Lower leg skin (tissue), 3 donors: ENCODE measurements at regions not wholly inside any gene's neighbourhood (a gene's known extent, or its start where the extent isn't known, plus 50 kb on each side); places are given as distances from the start of the nearest gene placed in this dataset.

Experiments
- POLR2A ChIP-seq, 2 donors: fragments of 450-650 bp; IDR thresholded peaks; one replicate each; pipeline ENCODE4 v1.6.1; 2016 to 2017; ENCODE audit warnings: antibody characterized with exemption in 2 of 2, mild to moderate bottlenecking in 1 of 2, moderate library complexity in 1 of 2
- TF ChIP-seq, protein P1 (sequence below), 3 donors: fragments of 450-650 bp; IDR thresholded peaks; one replicate each; pipeline ENCODE4 v1.5.1; 2016; ENCODE audit warnings: antibody characterized with exemption in 3 of 3, mild to moderate bottlenecking in 3 of 3, moderate library complexity in 2 of 3

DNA sequence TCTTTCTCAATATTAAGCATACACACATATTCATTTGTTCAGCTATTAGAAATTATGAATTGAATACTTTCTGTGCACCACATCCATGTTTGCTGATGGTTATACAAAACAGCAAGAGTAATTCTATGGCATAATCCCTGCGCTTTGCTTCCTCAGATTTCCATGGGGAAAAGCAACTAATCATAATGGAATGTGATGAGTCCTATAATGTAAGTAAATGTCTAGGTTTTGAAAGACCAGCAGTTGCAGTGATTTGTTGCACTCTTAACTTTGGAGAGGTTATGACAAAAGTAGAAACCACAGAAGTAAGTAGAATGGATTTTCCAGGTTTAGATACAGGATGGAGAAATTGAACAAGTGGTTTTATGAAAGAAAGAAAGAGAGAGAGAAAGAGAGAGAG, 652.1 kb downstream of the CBLN4 start:
- TF ChIP-seq, protein P1, sequence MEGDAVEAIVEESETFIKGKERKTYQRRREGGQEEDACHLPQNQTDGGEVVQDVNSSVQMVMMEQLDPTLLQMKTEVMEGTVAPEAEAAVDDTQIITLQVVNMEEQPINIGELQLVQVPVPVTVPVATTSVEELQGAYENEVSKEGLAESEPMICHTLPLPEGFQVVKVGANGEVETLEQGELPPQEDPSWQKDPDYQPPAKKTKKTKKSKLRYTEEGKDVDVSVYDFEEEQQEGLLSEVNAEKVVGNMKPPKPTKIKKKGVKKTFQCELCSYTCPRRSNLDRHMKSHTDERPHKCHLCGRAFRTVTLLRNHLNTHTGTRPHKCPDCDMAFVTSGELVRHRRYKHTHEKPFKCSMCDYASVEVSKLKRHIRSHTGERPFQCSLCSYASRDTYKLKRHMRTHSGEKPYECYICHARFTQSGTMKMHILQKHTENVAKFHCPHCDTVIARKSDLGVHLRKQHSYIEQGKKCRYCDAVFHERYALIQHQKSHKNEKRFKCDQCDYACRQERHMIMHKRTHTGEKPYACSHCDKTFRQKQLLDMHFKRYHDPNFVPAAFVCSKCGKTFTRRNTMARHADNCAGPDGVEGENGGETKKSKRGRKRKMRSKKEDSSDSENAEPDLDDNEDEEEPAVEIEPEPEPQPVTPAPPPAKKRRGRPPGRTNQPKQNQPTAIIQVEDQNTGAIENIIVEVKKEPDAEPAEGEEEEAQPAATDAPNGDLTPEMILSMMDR (IDR thresholded peaks at IDR 0.05): no peak
- TF ChIP-seq POLR2A (IDR thresholded peaks at IDR 0.05): no peak
